ENCODE measurements at regions not wholly inside any gene's neighbourhood (a gene's known extent, or its start where the extent isn't known, plus 50 kb on each side); places are given as distances from the start of the nearest gene placed in this dataset.

- TF ChIP-seq CTCF (IDR thresholded peaks at IDR 0.05; ENCODE audit: low read depth, low read length) (no peak), EZH2phosphoT487 (IDR thresholded peaks at IDR 0.05; ENCODE audit: low read depth) (no peak)
Measured at GRCh38 chr5:14039063-14039462, 94.6 kb upstream of the DNAH5 start.
